A673 (cell line): ENCODE measurements at regions not wholly inside any gene's neighbourhood (a gene's known extent, or its start where the extent isn't known, plus 50 kb on each side); places are given as distances from the start of the nearest gene placed in this dataset.

ENCODE experiments used
- BruUV-seq: library from RNA; stranded (reverse); fragments of 400-500 nt; replicated peaks from 2 replicates; lab custom pipeline; 2021; lab: Mats Ljungman, UMichigan
- CTCF ChIA-PET: fragments of 300-600 bp; sonication (Branson Sonifier 250); formaldehyde crosslinking; loops from one replicate; lab custom pipeline; 2022; ENCODE audit warnings: antibody characterized with exemption; lab: Charles Lee
- POLR2A ChIA-PET: fragments of 300-600 bp; sonication (Branson Sonifier 250); formaldehyde crosslinking; loops from one replicate; lab custom pipeline; 2022; ENCODE audit warnings: antibody characterized with exemption; ENCODE audit not compliant: low non-redundant PET; lab: Charles Lee
- DNase-seq: peaks from one replicate; pipeline ENCODE4 v3.0.0-alpha.2; 2015; ENCODE audit warnings: low spot score
- H3K27ac ChIP-seq: fragments of 200-600 bp; sonication (generic); 2 replicates; pipeline ENCODE4 v1.5.1; 2016; ENCODE audit warnings: mixed run types, low read depth, mild to moderate bottlenecking, mixed read lengths, antibody characterized with exemption, low read length; ENCODE audit not compliant: poor library complexity, severe bottlenecking
- H3K27me3 ChIP-seq: fragments of 200-600 bp; sonication (generic); replicated peaks from 2 replicates; pipeline ENCODE4 v1.6.1; 2017; ENCODE audit warnings: mixed run types, low read depth, mild to moderate bottlenecking, mixed read lengths, antibody characterized with exemption, low read length; ENCODE audit not compliant: insufficient read depth, poor library complexity
- H3K36me3 ChIP-seq: fragments of 200-600 bp; sonication (generic); 2 replicates; pipeline ENCODE4 v1.6.1; 2016; ENCODE audit warnings: mixed run types, mild to moderate bottlenecking, mixed read lengths, antibody characterized with exemption, low read length; ENCODE audit not compliant: insufficient read depth, poor library complexity, severe bottlenecking
- H3K4me1 ChIP-seq: fragments of 200-600 bp; sonication (generic); 2 replicates; pipeline ENCODE4 v1.6.1; 2017; ENCODE audit warnings: mixed run types, mild to moderate bottlenecking, mixed read lengths, antibody characterized with exemption, low read length; ENCODE audit not compliant: insufficient read depth, poor library complexity, severe bottlenecking
- H3K4me3 ChIP-seq: fragments of 200-600 bp; sonication (generic); 2 replicates; pipeline ENCODE4 v1.5.1; 2016; ENCODE audit warnings: low read depth, mixed run types, mild to moderate bottlenecking, mixed read lengths, low read length; ENCODE audit not compliant: poor library complexity, severe bottlenecking
- H3K9me3 ChIP-seq: fragments of 200-600 bp; sonication (generic); 2 replicates; pipeline ENCODE4 v1.6.1; 2016; ENCODE audit warnings: mixed run types, low read depth, mild to moderate bottlenecking, mixed read lengths, antibody characterized with exemption, low read length; ENCODE audit not compliant: poor library complexity, severe bottlenecking
- CTCF ChIP-seq: fragments of 300-800, 200-600 bp; sonication (generic); conservative IDR thresholded peaks from 2 replicates; pipeline ENCODE4 v1.5.1; 2017; ENCODE audit warnings: low read depth, mild to moderate bottlenecking, antibody characterized with exemption, low read length, moderate library complexity, mixed read lengths
- EZH2 ChIP-seq: fragments of 200-600 bp; sonication (generic); IDR thresholded peaks from 2 replicates; pipeline ENCODE4 v1.6.1; 2017; ENCODE audit warnings: borderline replicate concordance, low read depth, mild to moderate bottlenecking, mixed read lengths, antibody characterized with exemption, low read length; ENCODE audit not compliant: poor library complexity, severe bottlenecking
- intact Hi-C: fragments of 100-400 bp; cut with micrococcal nuclease; formaldehyde crosslinking; loops from one replicate; pipeline ENCODE4 v1.10.0; 2022; ENCODE audit not compliant: unreplicated experiment

DNA sequence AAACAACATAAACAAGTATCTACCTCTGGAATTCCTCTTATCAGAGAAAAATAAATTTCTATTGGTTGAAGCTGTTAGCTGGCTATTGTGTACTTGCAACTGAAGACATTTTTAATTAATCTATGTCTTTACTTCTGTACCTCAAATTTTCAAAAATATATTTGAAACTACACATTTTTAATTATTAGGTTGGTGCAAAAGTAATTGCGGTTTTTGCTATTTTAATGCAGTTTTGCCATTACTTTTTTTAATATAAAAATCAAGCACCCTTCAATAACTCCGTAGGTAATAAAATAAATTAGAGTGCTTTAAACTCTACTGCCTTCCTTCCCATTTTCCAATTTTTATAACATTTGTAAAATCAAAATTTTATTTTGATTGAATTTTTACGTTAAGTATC lies 262.1 kb upstream of the DUSP10 start:
- Histone ChIP-seq H3K4me1 (no peaks in the 10 kb centered on the region), H3K27ac (no peak overlapping the region), H3K9me3 (no peaks in the 10 kb centered on the region), H3K36me3 (no peaks in the 10 kb centered on the region), H3K4me3 (no peak overlapping the region), H3K27me3 (no peaks in the 10 kb centered on the region)
- POLR2A ChIA-PET: no interaction called here
- TF ChIP-seq EZH2: no peak
- TF ChIP-seq CTCF: no peak
- no TSS peak for BruUV-seq
- DNase-seq: no peak
- CTCF ChIA-PET: no interaction called here
- intact Hi-C loops: no loop called here

DNA sequence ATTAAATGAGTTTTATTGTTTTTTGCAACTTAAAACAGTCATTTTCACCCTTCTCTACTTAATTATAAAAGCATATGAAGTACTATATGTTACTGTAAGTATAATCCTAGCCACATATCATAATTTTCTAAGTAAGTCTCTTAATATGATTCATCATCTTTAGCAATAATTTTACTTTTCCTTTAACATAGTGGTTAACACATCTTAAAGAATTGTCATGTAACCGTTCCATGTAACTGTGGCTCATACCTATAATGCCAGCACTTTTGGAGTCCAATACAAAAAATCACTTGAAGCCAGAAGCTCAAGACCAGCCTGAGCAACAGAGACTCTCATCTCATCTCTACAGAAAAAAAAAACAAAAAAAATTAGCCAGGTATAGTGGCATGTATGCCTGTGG lies 260.6 kb upstream of the DUSP10 start:
- no peak overlapping the region for H3K4me3 ChIP-seq
- intact Hi-C loops: no loop called here
- ChIA-PET CTCF (no interaction called here), POLR2A (no interaction called here)
- H3K27me3 ChIP-seq: no peaks in the 10 kb centered on the region
- TF ChIP-seq CTCF: no peak
- no peak for TF ChIP-seq EZH2
- H3K9me3 ChIP-seq: no peaks in the 10 kb centered on the region
- DNase-seq: no peak
- no peaks in the 10 kb centered on the region for H3K36me3 ChIP-seq
- no peak overlapping the region for H3K27ac ChIP-seq
- no TSS peak for BruUV-seq
- no peaks in the 10 kb centered on the region for H3K4me1 ChIP-seq

GRCh38 chr1:222000131-222000530 lies 258.2 kb upstream of the DUSP10 start:
- BruUV-seq: no TSS peak
- Histone ChIP-seq H3K4me1 (no peaks in the 10 kb centered on the region), H3K27me3 (no peaks in the 10 kb centered on the region), H3K9me3 (no peaks in the 10 kb centered on the region), H3K36me3 (no peaks in the 10 kb centered on the region), H3K27ac (no peak overlapping the region), H3K4me3 (no peak overlapping the region)
- POLR2A ChIA-PET: no interaction called here
- DNase-seq: no peak
- TF ChIP-seq CTCF (no peak), EZH2 (no peak)
- intact Hi-C loops: no loop called here
- CTCF ChIA-PET: no interaction called here

- H3K27me3 ChIP-seq: no peaks in the 10 kb centered on the region
- ChIA-PET POLR2A (no interaction called here), CTCF (no interaction called here)
- DNase-seq: no peak
- H3K4me3 ChIP-seq: no peak overlapping the region
- no peak overlapping the region for H3K27ac ChIP-seq
- intact Hi-C loops: no loop called here
- BruUV-seq: no TSS peak
- no peaks in the 10 kb centered on the region for H3K9me3 ChIP-seq
- H3K36me3 ChIP-seq: no peaks in the 10 kb centered on the region
- no peaks in the 10 kb centered on the region for H3K4me1 ChIP-seq
- TF ChIP-seq CTCF (no peak), EZH2 (no peak)
These were observed 256.9 kb upstream of the DUSP10 start for GRCh38 chr1:221998781-221999180.
